Parathyroid adenoma (tissue), 2 donors: ENCODE measurements at regions not wholly inside any gene's neighbourhood (a gene's known extent, or its start where the extent isn't known, plus 50 kb on each side); places are given as distances from the start of the nearest gene placed in this dataset.

Experiments
- H2AFZ ChIP-seq: fragments of 300-600 bp; sonication (generic); one replicate; pipeline ENCODE4 v1.7.0; 2017; ENCODE audit warnings: antibody characterized with exemption, mild to moderate bottlenecking
- H3K27ac ChIP-seq: fragments of 300-600 bp; sonication (generic); one replicate; pipeline ENCODE4 v1.7.0; 2017
- H3K27me3 ChIP-seq: fragments of 300-600 bp; sonication (generic); one replicate; pipeline ENCODE4 v1.7.0; 2017; ENCODE audit warnings: low read length; ENCODE audit not compliant: control insufficient read depth, insufficient read depth
- H3K36me3 ChIP-seq: fragments of 300-600 bp; sonication (generic); one replicate; pipeline ENCODE4 v1.7.0; 2017; ENCODE audit warnings: low read length; ENCODE audit not compliant: control insufficient read depth, insufficient read depth
- H3K4me1 ChIP-seq: fragments of 300-600 bp; sonication (generic); one replicate; pipeline ENCODE4 v1.7.0; 2017; ENCODE audit warnings: control low read depth
- H3K4me2 ChIP-seq: fragments of 300-600 bp; sonication (generic); one replicate; pipeline ENCODE4 v1.7.0; 2017; ENCODE audit warnings: low read length
- H3K4me3 ChIP-seq: fragments of 300-600 bp; sonication (generic); one replicate; pipeline ENCODE4 v1.7.0; 2017; ENCODE audit warnings: low read depth, low read length
- H3K79me2 ChIP-seq: fragments of 300-600 bp; sonication (generic); one replicate; pipeline ENCODE4 v1.7.0; 2017; ENCODE audit warnings: control low read depth
- H3K9ac ChIP-seq: fragments of 300-600 bp; sonication (generic); one replicate; pipeline ENCODE4 v1.7.0; 2017; ENCODE audit warnings: mild to moderate bottlenecking
- H3K9me3 ChIP-seq: fragments of 300-600 bp; sonication (generic); one replicate; pipeline ENCODE4 v1.7.0; 2017; ENCODE audit warnings: low read length; ENCODE audit not compliant: control insufficient read depth
- CTCF ChIP-seq: fragments of 300-600 bp; sonication (generic); IDR thresholded peaks from one replicate; pipeline ENCODE4 v1.7.0; 2017; ENCODE audit warnings: antibody characterized with exemption, mild to moderate bottlenecking
- donor health status: primary hyperparathyroidism.

GRCh38 chr15:35630985-35631384, 85.0 kb upstream of the DPH6 start:
- Histone ChIP-seq H3K36me3 (no peaks in the 10 kb centered on the region), H3K4me3 (no peak overlapping the region), H3K4me1 (peaks cover 14% of the 10 kb centered on the region), H3K79me2 (no peaks in the 10 kb centered on the region), H3K9me3 (no peaks in the 10 kb centered on the region), H3K27ac (peak overlapping the region; percentile 55), H3K27me3 (no peaks in the 10 kb centered on the region), H3K4me2 (no peak overlapping the region), H3K9ac (no peak overlapping the region), H2AFZ (no peak overlapping the region)
- TF ChIP-seq CTCF: no peak

- Histone ChIP-seq H3K27me3 (no peaks in the 10 kb centered on the region), H3K9me3 (no peaks in the 10 kb centered on the region), H2AFZ (no peak overlapping the region), H3K79me2 (no peaks in the 10 kb centered on the region), H3K4me1 (peaks cover 6% of the 10 kb centered on the region), H3K36me3 (no peaks in the 10 kb centered on the region), H3K4me3 (no peak overlapping the region), H3K9ac (no peak overlapping the region), H3K27ac (no peak overlapping the region), H3K4me2 (no peak overlapping the region)
- TF ChIP-seq CTCF: no peak
Measured at GRCh38 chr15:35633677-35634076, 87.7 kb upstream of the DPH6 start.

- Histone ChIP-seq H3K9me3 (no peaks in the 10 kb centered on the region), H3K36me3 (no peaks in the 10 kb centered on the region), H3K27ac (no peak overlapping the region), H2AFZ (no peak overlapping the region), H3K4me3 (no peak overlapping the region), H3K9ac (no peak overlapping the region), H3K4me2 (no peak overlapping the region), H3K79me2 (no peaks in the 10 kb centered on the region), H3K4me1 (peaks cover 3% of the 10 kb centered on the region), H3K27me3 (no peaks in the 10 kb centered on the region)
- TF ChIP-seq CTCF: no peak
Measured at GRCh38 chr15:35646790-35647189, 100.8 kb upstream of the DPH6 start.

- Histone ChIP-seq H3K36me3 (no peaks in the 10 kb centered on the region), H3K9ac (no peak overlapping the region), H3K4me3 (no peak overlapping the region), H3K4me1 (peaks cover 3% of the 10 kb centered on the region), H3K27me3 (no peaks in the 10 kb centered on the region), H3K27ac (no peak overlapping the region), H3K79me2 (no peaks in the 10 kb centered on the region), H2AFZ (no peak overlapping the region), H3K9me3 (no peaks in the 10 kb centered on the region), H3K4me2 (no peak overlapping the region)
- TF ChIP-seq CTCF: no peak
Measured at GRCh38 chr15:35647303-35647702, 101.3 kb upstream of the DPH6 start.

GRCh38 chr15:35648941-35649340, 103.0 kb upstream of the DPH6 start:
- no peak for TF ChIP-seq CTCF
- H3K79me2 ChIP-seq: no peaks in the 10 kb centered on the region
- H2AFZ ChIP-seq: no peak overlapping the region
- H3K9ac ChIP-seq: no peak overlapping the region
- no peak overlapping the region for H3K4me3 ChIP-seq
- H3K36me3 ChIP-seq: no peaks in the 10 kb centered on the region
- no peak overlapping the region for H3K4me2 ChIP-seq
- no peak overlapping the region for H3K27ac ChIP-seq
- no peaks in the 10 kb centered on the region for H3K9me3 ChIP-seq
- peaks cover 3% of the 10 kb centered on the region for H3K4me1 ChIP-seq
- no peaks in the 10 kb centered on the region for H3K27me3 ChIP-seq
